ENCODE measurements at regions not wholly inside any gene's neighbourhood (a gene's known extent, or its start where the extent isn't known, plus 50 kb on each side); places are given as distances from the start of the nearest gene placed in this dataset.

GRCh38 chr1:30061292-30062220 lies 661.8 kb downstream of the MATN1 start:
- no peak for DNase-seq

GRCh38 chr1:30060738-30061137 lies 662.6 kb downstream of the MATN1 start:
- no peak for DNase-seq

GRCh38 chr1:30058970-30059369 lies 664.4 kb downstream of the MATN1 start:
- no peak for DNase-seq

GRCh38 chr1:30054126-30054525 lies 669.3 kb downstream of the MATN1 start:
- no peak for DNase-seq

DNA sequence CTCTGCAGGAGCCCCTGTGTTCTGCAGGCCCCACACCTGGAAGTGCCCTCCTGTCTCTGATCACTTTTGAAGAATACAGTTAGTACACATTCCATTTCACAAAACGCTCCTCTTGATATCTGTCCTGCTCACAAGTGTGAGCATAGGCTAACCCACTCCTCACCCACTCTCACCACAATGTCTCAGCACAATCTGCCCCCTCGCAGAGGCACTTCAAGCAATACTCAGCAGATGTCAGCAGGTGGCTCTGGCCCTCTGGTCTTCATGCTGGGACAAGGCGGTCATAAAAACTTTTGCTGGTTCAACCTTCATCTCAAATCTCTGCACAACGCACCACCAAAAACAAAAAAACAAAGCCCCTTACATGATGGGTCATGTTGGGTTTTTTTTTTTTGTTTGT lies 671.2 kb downstream of the MATN1 start:
- no peak for DNase-seq

DNA sequence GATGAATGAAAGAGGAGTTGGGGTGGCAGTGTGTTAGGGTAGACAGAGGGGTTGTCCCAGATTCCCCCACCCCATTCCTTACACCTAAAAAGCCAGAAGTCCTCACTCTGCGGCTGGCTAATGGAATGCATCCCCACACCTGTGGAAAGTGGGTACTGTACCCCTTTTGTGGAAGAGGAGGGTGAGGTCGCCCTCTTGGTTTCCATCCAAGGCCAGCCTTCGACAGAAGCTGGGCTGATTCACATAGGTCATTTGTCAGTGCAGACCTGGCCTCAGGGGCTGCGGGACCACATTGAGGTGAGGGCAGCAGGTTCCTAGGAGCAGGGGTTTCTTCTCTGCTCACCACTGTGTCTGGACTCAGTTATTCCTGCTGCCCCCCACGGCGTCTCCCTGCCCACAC lies 671.6 kb downstream of the MATN1 start:
- DNase-seq = no peak

DNA sequence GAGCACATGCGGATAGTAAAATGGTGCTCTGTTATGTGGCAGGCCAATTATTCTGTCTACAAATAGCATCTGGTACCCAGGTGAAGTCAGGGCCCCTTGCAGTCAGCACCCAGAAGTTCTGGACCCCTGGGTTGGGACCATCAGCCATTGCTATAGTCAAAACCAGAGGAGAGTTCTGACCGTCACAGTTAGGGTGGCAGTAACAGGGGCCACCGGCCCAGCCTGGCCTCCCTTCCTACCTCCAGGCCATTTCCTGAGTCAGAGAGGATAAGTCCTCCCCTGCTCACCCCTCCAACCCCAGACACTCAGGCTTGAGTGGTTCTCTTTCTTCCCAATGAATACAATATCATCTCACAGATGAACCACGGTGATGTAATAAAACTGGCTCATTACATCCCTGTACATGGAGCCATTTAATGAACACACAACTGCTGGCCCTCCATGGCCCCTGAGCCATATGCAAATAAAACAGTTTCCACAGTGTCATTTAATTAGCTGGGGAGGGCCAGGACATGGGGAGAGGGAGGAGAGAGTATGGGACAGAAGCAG lies 673.6 kb downstream of the MATN1 start:
- DNase-seq = no peak

GRCh38 chr1:30048905-30049304 lies 674.5 kb downstream of the MATN1 start:
- no peak for DNase-seq

DNA sequence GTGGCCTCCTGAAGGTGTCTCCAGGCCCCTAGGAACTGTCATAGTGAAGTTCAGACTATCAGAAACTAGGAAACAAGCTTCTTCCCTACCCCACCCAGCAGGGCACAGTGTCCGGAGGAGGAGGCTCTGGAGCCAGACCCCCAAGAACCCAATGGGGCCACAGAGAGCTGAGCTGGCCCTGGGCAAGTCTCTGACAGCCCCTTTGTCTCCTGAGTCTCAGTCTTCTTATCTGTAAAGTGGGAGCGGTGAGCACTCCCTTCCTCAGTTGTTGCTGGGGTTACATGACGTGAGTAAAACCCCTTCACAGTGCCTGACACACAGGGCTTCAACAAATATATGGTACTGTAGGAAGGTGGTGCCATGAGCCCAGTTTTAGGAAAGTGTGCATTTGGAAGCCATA lies 675.8 kb downstream of the MATN1 start:
- DNase-seq = no peak

- no peak for DNase-seq
These were observed 676.6 kb downstream of the MATN1 start for GRCh38 chr1:30046751-30047150.

DNA sequence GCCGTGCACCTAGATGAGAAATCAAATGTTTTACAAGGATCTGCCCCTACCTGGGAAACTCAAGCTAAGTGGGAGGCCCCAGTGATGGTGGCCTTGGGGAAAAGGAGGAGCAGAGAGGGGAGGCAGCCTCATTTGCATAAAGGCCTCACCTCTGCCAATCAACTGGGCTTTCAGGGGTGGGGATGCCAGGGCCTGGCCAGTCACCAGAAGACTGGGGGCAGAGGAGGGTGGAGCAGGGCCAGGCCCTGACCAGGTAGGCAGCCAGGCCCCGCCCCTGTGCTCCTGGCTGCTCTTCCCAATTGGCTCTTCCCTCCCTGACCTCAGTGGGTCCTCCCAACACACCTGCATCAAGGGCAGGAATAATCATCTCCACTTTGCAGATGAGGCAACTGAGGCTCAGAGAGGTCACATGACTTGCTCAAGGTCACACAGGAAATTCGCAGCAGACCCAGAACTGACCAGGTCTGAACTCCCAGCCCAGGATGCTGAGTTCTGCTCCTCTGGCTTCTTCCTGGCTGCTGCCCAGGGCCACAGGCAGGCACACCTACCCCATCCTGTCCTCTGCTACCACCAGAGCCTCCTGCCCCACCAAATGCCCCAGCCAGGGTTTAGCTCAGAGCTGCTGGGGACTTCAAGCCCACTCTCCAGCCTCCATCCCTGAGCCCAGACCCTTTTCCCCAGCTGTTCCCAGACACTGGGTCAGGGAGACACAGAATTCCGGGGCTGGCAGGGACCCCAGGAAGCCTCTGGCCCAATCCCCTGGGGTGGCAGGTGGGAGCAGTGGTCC lies 677.9 kb downstream of the MATN1 start:
- no peak for DNase-seq

GRCh38 chr1:30044656-30045144 lies 678.7 kb downstream of the MATN1 start:
- DNase-seq = no peak

GRCh38 chr1:30043731-30044408 lies 679.5 kb downstream of the MATN1 start:
- no peak for DNase-seq

GRCh38 chr1:30043256-30043655 lies 680.1 kb downstream of the MATN1 start:
- DNase-seq = no peak

GRCh38 chr1:30042438-30043147 lies 680.8 kb downstream of the MATN1 start:
- DNase-seq = no peak

GRCh38 chr1:30041741-30042437 lies 681.5 kb downstream of the MATN1 start:
- no peak for DNase-seq

DNA sequence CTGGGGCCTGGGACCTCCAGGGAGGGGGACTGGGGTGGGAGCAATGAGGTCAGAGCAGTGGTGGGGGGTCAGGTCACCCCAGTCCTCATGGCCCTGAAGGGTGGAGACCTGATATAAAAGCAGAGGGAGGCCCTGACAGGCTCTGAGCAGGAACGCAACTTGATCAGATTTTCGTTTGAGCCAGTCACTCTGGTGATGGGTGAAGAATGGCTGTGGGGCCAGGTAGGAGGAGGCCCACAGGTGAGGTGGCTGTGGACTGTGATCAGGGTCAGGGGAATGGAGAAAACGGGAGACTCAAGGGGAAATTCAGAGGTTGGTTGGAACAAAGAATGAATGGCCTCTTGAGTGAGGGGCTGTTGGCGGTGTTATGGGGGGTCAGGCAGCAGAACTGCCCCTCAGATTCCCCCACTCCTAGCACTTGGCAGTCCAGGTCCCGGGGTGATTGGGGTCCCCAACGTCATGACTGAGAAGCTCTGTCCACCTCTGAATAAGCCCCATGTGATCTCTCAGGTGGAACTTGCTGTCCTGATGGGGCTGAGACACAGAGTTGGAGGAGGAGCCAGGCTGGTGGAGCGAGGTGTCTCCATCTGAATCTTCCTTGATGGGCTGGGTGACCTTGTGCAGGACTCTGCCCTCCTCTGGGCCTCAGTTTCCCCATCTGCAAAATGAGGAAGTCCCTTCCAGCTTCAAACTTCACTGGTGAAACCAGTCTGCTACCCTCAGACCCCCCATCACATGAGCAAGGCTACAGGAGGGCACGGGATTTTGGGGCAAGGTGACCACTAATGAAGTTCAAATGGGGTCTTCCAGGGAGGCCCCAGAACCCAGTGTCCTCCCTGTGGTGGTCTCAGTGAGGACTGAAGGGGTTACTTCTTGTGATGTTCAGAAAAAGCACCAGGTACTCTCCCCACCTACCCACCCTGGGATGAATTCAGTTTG lies 683.0 kb downstream of the MATN1 start:
- DNase-seq = no peak

- no peak for DNase-seq
These were observed 683.9 kb downstream of the MATN1 start for GRCh38 chr1:30039354-30040080.

DNA sequence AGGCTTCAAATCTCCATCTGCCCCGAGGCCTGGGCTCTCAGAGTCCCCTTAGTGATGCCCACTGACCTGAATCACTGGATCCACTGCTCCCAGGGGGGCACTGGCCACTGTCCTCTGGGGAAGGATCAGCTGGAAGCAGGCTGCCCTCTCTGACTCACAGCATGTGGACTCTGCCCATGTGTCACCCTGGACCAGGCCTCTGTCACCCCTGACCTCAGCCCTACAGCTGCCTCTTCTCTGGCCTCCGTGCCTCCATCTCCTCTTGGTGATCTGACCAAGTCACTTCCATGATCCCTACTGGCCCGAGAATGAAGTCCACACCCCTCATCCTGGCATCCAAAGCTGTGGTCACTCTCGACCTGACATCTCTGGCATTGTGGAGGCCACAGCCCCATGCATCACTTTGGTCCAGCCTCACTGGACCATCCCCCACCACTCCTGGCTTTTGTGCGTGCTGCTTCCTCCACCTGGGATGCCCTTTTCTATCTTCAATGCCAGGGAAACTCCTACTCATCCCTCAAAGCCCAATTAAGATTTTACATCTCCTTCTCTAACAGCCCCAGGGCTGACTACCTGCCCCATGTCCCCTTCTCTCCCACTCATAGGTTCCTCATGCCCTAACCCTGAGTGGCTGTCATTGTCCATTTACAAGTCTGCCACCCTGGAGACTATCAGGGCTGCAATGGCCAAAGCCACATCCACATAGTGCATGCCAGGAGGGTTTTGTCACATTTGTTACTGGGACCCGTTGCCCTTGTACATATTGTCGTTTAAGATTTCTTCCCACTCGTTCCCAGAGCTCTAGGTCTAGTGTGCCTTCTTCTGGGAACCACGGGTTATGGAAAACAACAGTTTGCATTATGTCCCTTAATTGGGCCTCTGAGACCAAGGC lies 685.0 kb downstream of the MATN1 start:
- no peak for DNase-seq
